Brain microvascular endothelial cell (primary cell): ENCODE measurements at regions not wholly inside any gene's neighbourhood (a gene's known extent, or its start where the extent isn't known, plus 50 kb on each side); places are given as distances from the start of the nearest gene placed in this dataset.

Experiments used
- DNase-seq: peaks from one replicate; pipeline ENCODE4 v3.0.0-alpha.2; 2020
- H3K27ac ChIP-seq: fragments of 250-450 bp; sonication (Bioruptor Pico); 2 replicates; pipeline ENCODE4 v1.5.1; 2020; ENCODE audit warnings: mild to moderate bottlenecking, moderate library complexity
- H3K27me3 ChIP-seq: fragments of 250-450 bp; sonication (Bioruptor Pico); replicated peaks from 2 replicates; pipeline ENCODE4 v1.5.1; 2020; ENCODE audit warnings: mild to moderate bottlenecking
- H3K36me3 ChIP-seq: fragments of 250-450 bp; sonication (Bioruptor Pico); replicated peaks from 2 replicates; pipeline ENCODE4 v1.5.1; 2020; ENCODE audit warnings: mild to moderate bottlenecking
- H3K4me3 ChIP-seq: 2 replicates; pipeline ENCODE4 v1.5.1; 2011; ENCODE audit warnings: low read depth, mild to moderate bottlenecking, control low read depth, low read length, moderate library complexity
- in situ Hi-C: cut with HindIII; loops from 2 replicates; pipeline ENCODE4 v1.10.0; 2017; ENCODE audit warnings: low sequenced_read_pairs, low pct_ligation_motif_present
- TF ChIP-seq, protein P1 (sequence below): IDR thresholded peaks from 2 replicates; pipeline ENCODE4 v1.5.1; 2011; ENCODE audit warnings: low read depth, mild to moderate bottlenecking, moderate library complexity, low read length, control low read depth, inconsistent platforms; ENCODE audit errors: missing control alignments

DNA sequence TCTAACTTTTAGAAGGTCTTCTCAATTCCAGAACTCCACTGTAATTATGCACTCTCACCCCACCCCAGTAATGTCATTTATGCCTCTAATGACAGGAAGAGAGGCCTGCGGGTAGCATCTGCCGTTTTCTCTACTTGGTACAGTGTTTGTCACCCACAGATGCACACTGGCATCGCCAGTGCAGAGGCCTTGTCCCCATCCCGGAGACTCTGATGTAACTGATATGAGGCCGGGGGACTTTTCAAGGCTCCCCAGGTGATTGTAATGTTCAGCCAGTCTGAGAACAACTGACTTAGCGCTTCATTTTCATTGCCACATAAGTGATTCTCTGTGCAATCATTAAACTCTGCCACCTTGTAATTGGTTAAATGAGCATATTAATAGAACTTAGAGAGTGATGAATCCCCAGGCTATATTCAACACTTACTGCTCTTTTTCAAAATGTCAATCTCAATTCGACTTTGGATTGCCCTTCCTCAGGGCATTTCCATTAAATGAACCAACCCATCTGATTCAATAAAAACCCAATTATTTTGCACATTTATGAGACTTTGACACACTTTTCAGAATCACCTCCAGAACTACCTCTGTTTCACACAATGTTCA is 113.2 kb downstream of the HERPUD2 start:
- in situ Hi-C loops = no loop called here
- H3K27me3 ChIP-seq = no peaks in the 10 kb centered on the region
- H3K4me3 ChIP-seq = no peak overlapping the region
- TF ChIP-seq, protein P1, sequence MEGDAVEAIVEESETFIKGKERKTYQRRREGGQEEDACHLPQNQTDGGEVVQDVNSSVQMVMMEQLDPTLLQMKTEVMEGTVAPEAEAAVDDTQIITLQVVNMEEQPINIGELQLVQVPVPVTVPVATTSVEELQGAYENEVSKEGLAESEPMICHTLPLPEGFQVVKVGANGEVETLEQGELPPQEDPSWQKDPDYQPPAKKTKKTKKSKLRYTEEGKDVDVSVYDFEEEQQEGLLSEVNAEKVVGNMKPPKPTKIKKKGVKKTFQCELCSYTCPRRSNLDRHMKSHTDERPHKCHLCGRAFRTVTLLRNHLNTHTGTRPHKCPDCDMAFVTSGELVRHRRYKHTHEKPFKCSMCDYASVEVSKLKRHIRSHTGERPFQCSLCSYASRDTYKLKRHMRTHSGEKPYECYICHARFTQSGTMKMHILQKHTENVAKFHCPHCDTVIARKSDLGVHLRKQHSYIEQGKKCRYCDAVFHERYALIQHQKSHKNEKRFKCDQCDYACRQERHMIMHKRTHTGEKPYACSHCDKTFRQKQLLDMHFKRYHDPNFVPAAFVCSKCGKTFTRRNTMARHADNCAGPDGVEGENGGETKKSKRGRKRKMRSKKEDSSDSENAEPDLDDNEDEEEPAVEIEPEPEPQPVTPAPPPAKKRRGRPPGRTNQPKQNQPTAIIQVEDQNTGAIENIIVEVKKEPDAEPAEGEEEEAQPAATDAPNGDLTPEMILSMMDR = no peak
- no peak overlapping the region for H3K27ac ChIP-seq
- H3K36me3 ChIP-seq = no peaks in the 10 kb centered on the region
- DNase-seq = no peak

DNA sequence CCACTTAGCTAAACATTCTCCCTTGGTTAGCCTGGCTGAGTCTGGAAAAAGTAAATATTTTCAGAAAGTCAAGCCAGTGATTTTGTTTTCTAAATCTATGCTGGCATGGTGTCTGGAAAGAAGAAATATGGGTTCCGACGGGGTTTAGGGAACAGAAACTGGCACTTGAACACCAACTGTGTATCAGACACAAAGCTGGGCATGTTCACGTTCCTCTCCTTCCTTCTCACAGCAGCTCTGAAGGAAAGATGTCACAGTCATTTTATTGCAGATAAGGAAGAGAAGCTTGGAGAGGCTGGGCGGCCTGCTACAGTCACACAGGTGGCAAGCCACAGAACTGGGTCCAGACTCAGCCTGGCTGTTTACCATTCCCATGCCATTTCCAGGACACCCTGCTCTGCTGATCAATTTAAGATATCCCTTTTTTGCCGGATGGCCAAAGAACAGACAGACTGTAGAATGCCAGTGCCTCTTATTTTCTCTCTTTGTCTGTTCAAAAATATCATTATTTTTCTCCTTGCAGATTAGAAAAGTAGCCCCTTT is 118.8 kb downstream of the HERPUD2 start:
- TF ChIP-seq, protein P1 = no peak
- in situ Hi-C loops = no loop called here
- no peak overlapping the region for H3K27ac ChIP-seq

DNA sequence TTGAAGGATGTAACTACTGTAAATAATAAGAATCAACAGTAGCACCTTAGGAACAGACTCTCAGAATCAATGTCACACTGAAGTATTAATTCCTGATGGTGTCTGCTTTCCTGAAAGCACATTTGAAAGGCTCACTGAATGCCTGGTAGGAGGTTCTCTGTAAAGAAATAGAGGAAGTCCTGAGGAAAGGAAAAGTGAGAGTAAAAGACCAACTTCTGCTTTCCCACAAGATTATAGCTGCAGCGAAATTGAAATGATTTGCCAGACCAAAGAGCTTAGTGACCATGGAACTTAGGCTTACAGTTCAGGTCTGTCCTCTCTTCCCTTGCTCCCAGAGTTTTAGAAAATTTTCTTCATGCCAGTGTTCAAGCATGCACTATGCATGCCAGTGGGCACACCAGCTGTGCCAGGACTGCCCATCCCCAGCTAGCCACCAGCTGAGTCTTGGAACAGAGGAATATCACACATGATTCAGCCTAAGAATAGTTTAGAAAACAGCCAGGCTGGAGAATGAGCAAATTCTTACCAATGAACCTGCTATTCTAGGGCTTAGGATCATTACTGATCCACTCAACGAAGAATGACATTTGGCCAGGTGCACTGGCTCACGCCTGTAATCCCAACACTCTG is 123.2 kb downstream of the HERPUD2 start:
- in situ Hi-C loops = no loop called here
- DNase-seq = no peak
- no peak overlapping the region for H3K4me3 ChIP-seq
- TF ChIP-seq, protein P1 = no peak
- no peaks in the 10 kb centered on the region for H3K27me3 ChIP-seq
- H3K36me3 ChIP-seq = no peaks in the 10 kb centered on the region
- no peak overlapping the region for H3K27ac ChIP-seq

More for the DNA sequence above, 118.8 kb downstream of the HERPUD2 start:
- DNase-seq = no peak
- Histone ChIP-seq H3K27me3 (no peaks in the 10 kb centered on the region), H3K4me3 (no peak overlapping the region), H3K36me3 (no peaks in the 10 kb centered on the region)

DNA sequence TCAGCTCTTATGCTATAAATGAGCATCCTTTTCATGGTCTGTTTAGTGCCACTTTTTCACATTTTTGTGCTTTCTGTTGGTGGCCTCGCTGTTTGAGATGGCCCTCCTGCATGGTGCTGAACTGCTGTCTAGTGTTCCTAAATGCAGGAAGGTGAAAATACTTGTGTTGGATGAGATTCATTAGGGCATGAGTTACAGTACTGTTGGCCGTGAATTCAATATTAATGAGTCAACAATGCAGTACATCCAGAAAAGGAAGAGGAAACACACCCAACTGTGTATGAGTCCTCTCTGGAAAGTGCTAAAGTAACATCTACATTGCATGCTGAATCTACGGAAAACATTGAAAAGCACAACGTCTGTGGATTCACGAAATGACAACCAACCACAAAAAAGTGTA is 124.0 kb downstream of the HERPUD2 start:
- Histone ChIP-seq H3K27ac (no peak overlapping the region), H3K36me3 (no peaks in the 10 kb centered on the region), H3K4me3 (no peak overlapping the region), H3K27me3 (no peaks in the 10 kb centered on the region)
- in situ Hi-C loops = no loop called here
- no peak for DNase-seq
- TF ChIP-seq, protein P1 = no peak

DNA sequence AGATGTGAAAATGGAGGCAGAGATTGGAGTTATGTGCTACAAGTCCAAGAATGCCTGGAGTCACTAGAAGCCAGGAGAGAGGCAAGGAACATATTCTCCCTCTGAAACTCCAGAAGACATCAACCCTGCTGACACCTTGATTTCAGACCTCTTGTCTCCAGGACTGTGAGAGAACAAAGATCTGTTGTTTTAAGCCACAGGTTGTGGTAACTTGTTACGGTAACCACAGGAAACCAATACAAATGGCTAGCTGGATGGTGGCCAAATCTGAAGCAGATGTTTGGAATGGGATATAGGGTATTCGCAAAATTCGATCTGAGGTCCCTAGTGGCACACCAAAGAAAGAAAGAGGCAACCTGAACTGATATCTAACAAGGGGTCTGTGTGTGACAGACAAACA is 129.0 kb downstream of the HERPUD2 start:
- H3K27me3 ChIP-seq = no peaks in the 10 kb centered on the region
- in situ Hi-C loops = no loop called here
- TF ChIP-seq, protein P1 = no peak
- no peaks in the 10 kb centered on the region for H3K36me3 ChIP-seq
- no peak overlapping the region for H3K27ac ChIP-seq
- H3K4me3 ChIP-seq = no peak overlapping the region
- no peak for DNase-seq

DNA sequence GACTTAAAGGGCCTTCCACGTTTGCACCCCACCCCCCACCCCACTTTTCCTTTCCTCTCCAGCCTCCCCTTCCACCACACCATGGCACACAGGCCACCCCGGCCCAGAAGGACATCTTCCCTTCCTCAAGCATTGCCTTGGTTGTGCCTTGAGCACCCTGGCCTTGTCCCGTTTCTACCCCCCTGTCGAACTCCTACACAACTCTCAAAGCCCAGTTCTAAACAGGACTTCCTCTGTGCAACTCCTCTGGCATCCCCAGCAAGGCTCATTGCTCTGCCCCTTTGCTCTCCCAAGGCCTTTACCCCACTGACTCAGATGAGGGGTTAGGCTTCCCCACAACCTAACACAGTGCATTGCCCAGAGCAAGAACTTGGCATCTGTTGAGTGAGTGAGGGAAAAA is 136.1 kb downstream of the HERPUD2 start:
- in situ Hi-C loops = no loop called here
- Histone ChIP-seq H3K27me3 (no peaks in the 10 kb centered on the region), H3K4me3 (no peak overlapping the region), H3K27ac (no peak overlapping the region), H3K36me3 (no peaks in the 10 kb centered on the region)
- no peak for DNase-seq
- TF ChIP-seq, protein P1 = no peak
